B cell (primary cell): ENCODE measurements at regions not wholly inside any gene's neighbourhood (a gene's known extent, or its start where the extent isn't known, plus 50 kb on each side); places are given as distances from the start of the nearest gene placed in this dataset.
"Not testable (repeated sequence)": the region's sequence is repeated elsewhere in the genome, so short reads cannot be mapped to it uniquely, and the experiment has no call there.

Experiments
- CTCF ChIP-seq: fragments of 200-600 bp; IDR thresholded peaks from one replicate; pipeline ENCODE4 v1.8.0; 2022; ENCODE audit warnings: antibody characterized with exemption, mild to moderate bottlenecking
- EZH2 ChIP-seq: IDR thresholded peaks from 2 replicates; pipeline ENCODE4 v1.6.1; 2012; ENCODE audit warnings: borderline replicate concordance, low read depth, mild to moderate bottlenecking, moderate library complexity, low read length; ENCODE audit not compliant: insufficient read depth, poor library complexity, severe bottlenecking

DNA sequence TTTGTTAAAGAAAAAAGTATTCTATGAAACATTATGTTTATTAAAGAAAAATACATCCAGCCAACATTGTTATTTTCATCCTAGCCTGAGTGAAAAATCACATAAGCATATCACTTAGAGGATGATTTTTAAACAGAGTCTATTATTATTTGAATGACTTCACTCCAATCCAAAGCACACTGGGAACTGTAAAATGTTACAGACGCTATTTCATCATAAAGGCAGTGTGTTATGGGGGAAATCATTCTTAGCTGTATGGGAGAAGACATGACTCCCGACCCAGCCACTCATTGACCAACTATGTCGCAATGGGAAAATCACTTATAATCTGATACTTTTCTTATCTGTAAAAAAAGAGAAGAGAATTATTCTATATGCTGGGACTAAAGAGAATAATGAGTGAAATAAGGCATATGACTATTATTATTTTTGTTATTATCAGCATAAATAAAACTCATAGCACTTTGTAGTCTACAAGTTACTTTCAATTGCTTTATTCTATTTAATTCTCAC is 180.6 kb upstream of the POMZP3 start:
- not testable (repeated sequence) for TF ChIP-seq CTCF, EZH2
